ENCODE measurements at regions not wholly inside any gene's neighbourhood (a gene's known extent, or its start where the extent isn't known, plus 50 kb on each side); places are given as distances from the start of the nearest gene placed in this dataset.

DNA sequence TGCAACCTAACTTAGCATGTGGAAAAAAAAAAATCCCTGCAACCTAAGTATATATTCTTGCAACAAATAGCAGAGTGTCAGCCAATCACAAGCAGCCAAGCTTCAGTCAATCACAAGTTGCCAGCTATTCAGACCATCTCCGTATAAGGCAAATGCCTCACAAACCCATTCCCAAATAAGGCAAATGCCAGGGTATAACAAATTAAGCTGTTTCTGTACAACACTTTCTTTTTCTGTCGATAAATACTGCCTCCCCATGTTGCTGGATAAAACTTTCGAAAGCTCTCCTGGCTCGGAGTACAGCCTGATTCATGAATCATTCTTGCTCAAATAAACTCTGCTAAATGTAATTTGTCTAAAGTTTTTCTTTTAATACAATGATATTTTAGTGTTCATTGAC, 460.7 kb upstream of the SMIM31 start:
- H3K27ac ChIP-seq: no peak overlapping the region
- TF ChIP-seq, protein P1, sequence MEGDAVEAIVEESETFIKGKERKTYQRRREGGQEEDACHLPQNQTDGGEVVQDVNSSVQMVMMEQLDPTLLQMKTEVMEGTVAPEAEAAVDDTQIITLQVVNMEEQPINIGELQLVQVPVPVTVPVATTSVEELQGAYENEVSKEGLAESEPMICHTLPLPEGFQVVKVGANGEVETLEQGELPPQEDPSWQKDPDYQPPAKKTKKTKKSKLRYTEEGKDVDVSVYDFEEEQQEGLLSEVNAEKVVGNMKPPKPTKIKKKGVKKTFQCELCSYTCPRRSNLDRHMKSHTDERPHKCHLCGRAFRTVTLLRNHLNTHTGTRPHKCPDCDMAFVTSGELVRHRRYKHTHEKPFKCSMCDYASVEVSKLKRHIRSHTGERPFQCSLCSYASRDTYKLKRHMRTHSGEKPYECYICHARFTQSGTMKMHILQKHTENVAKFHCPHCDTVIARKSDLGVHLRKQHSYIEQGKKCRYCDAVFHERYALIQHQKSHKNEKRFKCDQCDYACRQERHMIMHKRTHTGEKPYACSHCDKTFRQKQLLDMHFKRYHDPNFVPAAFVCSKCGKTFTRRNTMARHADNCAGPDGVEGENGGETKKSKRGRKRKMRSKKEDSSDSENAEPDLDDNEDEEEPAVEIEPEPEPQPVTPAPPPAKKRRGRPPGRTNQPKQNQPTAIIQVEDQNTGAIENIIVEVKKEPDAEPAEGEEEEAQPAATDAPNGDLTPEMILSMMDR (conservative IDR thresholded peaks at IDR 0.05): no peak

- TF ChIP-seq, protein P1 (conservative IDR thresholded peaks at IDR 0.05): no peak
Observed at GRCh38 chr4:164293743-164294142, 460.2 kb upstream of the SMIM31 start.

GRCh38 chr4:164301430-164301829, 452.5 kb upstream of the SMIM31 start:
- TF ChIP-seq, protein P1 (conservative IDR thresholded peaks at IDR 0.05): no peak

More at GRCh38 chr4:164293743-164294142, 460.2 kb upstream of the SMIM31 start:
- H3K27ac ChIP-seq: no peak overlapping the region

GRCh38 chr4:164304101-164304639, 449.8 kb upstream of the SMIM31 start:
- no peak overlapping the region for H3K27ac ChIP-seq
- TF ChIP-seq, protein P1 (conservative IDR thresholded peaks at IDR 0.05): no peak

More at GRCh38 chr4:164301430-164301829, 452.5 kb upstream of the SMIM31 start:
- no peak overlapping the region for H3K27ac ChIP-seq

GRCh38 chr4:164304861-164305260, 449.1 kb upstream of the SMIM31 start:
- TF ChIP-seq, protein P1 (conservative IDR thresholded peaks at IDR 0.05): no peak
- H3K27ac ChIP-seq: no peak overlapping the region

GRCh38 chr4:164307262-164307661, 446.7 kb upstream of the SMIM31 start:
- TF ChIP-seq, protein P1 (conservative IDR thresholded peaks at IDR 0.05): no peak
- H3K27ac ChIP-seq: no peak overlapping the region

DNA sequence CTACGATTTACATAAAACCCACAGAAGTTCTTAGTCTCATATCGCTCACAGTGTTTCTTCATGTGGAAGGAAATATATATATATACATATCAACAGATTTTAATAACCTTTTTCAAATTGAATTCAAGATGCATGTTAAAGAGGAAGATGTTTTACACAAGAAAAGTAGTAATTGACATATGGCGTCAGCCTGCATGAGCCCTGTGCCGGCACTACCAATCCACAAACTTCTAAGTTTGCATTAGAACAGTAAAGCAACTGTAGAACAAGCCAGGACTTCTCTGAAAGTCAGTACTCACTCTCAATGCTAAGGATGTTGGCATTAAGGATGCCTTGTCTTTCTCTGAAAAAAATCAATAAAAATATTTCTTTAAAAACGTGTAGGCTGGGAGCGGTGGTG, 441.3 kb upstream of the SMIM31 start:
- TF ChIP-seq, protein P1 (conservative IDR thresholded peaks at IDR 0.05): no peak
- no peak overlapping the region for H3K27ac ChIP-seq

Data from VCaP (cell line).